ENCODE measurements at regions not wholly inside any gene's neighbourhood (a gene's known extent, or its start where the extent isn't known, plus 50 kb on each side); places are given as distances from the start of the nearest gene placed in this dataset.

DNA sequence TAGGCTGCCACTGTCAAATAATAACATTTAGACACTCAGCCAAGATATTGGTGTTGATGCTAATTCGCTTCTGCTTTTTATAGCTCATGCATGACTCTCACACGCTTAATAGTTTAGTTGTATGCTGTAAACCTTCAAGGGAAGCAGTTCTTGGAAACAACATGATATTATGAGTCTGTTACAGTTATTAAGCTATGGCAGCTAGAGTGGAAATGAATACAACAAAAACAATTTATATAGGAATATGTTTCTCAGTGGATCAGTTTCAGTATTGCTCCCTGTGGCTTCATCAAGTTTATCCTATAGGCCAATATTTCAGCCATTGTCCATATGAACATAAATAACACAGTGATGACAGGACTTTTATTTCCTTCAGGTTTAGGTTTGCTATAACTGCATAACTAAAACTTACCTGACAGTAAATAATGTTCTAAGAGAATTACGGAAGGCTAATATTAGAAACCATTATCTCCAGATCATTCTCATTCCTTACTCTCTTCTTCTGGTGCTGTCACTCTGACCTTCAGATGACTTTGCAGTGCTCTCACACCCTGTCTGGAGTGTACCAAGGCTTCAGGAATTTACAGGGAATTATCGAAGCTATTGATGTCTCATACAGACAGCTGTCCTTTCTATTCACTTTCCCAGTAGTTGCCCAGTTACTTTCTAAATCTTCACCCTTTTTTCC lies 555.0 kb downstream of the ANKRD50 start:
- TF ChIP-seq CTCF (optimal IDR thresholded peaks at IDR 0.05 in 1 of 3, IDR thresholded peaks at IDR 0.05 in 1 of 3, conservative IDR thresholded peaks at IDR 0.05 in 1 of 3; ENCODE audit: extremely low read depth in 1 of 3, insufficient read depth in 2 of 3, low read length in 3 of 3) (no peak), EZH2 (IDR thresholded peaks at IDR 0.05; ENCODE audit: low read length) (no peak)
